Islet precursor cell (in vitro differentiated cells): ENCODE measurements at regions not wholly inside any gene's neighbourhood (a gene's known extent, or its start where the extent isn't known, plus 50 kb on each side); places are given as distances from the start of the nearest gene placed in this dataset.

ENCODE experiments used
- DNase-seq: peaks from one replicate; pipeline ENCODE4 v3.0.0-alpha.2; 2018

DNA sequence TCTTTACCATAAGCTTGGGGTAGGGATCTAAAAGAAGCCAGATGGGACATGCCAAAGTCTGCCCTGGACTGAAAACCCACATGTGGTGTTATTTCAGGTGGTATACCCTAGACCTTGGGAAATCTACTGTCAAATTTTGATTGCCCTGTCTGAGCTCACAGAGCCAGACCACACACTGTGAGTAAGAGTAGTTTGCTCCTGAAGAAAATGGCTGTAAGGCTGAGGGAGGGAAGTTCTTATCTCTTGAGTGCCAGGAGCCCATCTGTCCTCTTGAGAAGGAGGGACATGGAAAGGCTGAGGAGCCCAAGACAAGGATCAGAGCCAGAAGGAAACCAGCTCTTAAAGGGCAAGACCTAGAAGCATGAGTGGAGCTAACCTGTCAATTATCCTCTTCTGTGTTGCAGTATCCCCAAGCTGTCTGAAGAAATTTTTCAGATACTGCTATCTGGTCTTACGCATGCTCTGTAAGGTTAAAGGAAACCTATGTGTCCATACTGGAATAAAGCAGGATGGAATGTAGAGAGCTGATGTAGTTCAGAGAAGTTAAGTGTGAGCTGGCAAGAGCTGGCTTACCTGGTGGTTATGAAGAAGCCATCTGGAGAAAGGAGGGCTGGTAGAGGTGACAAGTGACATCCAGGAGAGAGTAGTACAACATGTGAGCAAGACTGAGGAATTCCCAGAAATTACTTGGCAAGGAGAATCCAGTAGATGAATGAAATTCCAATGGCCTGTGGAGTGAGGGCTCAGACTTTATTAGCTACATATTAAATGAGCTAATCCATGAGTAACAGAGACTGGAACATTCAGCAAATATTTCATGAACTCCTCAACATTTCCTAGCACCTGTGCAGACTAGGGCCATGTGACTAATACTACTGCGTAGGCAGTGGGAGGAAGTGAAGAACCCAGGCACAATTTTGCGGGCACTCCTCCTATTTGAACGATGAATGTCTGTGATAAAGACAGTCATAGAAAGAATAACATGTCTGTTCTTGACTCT, 389.1 kb upstream of the KIF2A start:
- no peak for DNase-seq

DNA sequence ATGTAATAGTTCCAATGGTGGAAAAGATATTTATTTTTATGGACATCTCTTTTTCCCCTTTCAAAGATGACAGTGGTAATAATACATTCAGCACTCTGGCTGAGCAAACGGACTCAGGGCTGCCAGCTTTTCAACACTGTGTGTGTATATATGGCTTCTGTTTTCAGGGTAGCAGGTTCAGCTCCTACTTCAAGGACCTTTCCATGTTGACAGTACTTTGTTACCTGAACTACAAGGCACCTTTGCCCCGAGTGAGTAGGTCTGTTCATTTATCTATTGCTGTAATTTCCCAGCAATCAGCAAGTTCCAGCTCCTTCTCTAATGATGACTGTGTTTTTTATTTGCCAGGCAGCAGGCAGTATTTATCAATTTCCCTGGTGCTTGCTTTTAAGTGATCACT, 387.4 kb upstream of the KIF2A start:
- DNase-seq: no peak

DNA sequence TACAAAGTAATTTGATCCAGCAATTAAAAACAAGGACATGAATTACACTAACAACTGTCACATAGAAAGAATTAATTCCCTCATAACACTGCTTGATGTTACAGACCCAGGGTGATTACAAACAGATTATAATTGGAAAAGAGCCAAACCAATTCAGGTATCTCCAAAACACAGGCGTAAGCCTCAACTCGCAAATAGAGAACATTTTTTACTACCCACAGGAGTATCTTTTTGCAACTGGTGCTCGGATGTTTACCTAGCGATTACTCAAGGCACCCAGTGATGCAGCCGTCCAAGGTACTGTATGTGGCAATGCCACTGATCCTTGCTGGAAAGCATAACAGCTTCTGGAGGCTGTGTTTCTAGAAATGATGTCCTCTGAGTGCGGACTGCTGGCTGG, 386.1 kb upstream of the KIF2A start:
- DNase-seq: no peak

DNA sequence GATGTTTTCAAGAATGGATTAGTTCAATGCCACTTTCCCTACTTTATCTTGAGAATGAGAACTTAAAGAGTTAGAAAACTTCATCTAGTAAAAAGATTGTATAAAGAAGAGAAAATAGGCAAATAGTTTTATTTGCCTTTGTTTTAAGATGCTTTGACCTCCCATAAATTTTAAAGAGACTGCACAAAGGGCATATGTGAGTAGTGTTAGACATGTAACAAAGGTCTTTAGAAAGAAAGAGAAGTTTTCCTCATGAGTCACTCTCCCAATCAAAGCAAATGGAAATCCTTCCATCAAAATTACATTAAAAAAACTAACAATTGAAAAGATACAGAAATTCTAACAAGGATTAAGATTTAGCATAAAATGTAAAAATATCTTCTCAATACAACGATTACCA, 381.8 kb upstream of the KIF2A start:
- no peak for DNase-seq

DNA sequence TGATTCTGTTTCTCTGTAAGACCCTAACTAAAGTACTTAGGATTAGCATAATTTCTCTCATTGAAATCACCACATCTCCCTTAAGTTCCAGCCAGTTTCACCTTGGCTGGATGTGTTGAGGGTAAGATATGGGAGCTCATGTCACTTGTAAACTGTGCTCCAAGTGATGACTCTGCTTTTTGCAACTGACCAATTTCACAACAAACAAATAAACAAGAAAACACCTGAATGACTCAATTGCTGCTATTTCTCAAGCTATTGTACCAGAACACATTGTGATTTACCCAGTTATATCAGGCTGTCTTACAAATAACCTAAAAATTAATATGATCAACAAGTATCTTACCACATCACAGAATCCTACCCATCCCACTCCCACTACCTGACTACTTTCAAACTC, 379.1 kb upstream of the KIF2A start:
- no peak for DNase-seq

DNA sequence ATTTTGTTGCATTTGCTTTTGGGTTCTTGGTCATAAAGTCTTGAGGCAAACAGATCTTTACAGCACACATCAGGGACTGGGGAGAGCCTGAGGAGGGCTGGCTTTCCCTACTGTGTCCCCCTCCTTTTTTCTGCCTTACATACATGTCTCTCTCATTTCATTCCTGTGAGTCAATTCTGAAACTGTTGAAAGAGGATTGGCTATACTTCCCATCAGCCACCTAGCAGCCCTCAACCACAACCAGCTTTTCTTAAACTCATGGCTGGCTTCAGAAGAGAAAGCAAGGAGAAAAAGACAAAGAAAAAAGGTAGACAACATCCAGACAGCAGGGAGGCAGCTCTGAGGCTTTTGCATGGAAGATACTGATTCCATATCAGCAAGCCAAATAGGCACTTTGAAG, 374.8 kb upstream of the KIF2A start:
- no peak for DNase-seq

DNA sequence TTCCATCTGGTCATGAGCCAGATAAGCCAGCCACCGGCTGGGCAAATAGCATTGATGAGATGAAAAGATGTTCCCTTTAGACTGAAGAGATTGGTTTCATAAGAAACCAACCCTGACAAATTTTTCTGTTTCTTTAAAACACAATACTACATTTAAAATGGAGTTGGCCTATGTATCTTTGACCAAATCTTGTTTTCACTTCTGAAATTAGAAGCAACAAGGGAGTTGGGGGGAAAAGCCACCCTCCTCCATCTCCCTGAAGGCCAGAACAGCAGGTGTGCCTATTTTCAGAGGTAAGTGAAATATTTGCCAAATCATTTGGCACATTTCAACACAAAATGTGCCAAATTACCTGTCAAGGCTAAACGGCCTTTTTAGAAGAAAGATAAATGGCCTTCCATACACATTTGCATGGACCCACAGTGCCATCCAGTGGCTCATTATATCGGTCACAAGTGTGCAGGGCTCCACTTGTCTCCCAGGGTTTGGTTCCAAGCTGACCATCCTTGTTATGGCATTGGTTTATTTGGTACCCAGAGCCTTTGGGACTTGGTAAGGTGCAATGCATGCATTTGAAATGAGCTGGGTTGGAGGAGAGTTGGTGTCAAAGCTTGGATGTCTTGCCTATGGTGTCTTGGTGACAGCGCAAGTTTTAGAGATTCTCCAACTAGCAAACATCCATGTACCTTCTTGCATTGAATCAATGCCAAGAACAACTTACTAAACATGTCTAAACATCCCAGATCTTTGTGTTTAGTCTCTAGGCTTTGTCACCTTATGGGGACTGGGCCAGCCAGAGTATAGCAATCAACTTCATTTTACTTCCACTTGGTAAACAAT, 372.0 kb upstream of the KIF2A start:
- DNase-seq: peak; percentile 70

DNA sequence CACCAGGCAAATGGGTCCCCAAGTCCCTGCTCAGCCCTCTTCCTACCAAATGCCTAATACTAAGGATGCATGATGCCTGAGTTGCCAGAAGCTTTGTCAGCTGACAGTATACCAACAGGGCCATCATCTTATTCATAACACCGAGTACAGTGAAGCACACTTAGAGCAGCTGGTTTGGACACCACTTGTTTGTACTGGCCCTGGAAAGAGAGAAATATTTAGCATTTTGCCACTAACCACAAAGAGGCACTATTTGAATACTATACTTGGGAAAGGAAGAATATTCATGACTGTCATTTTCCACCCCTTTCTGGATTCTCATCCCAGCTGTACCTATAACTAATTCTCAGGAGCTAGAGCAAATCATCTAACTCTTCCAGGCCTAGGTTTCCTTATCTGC, 364.4 kb upstream of the KIF2A start:
- DNase-seq: no peak

DNA sequence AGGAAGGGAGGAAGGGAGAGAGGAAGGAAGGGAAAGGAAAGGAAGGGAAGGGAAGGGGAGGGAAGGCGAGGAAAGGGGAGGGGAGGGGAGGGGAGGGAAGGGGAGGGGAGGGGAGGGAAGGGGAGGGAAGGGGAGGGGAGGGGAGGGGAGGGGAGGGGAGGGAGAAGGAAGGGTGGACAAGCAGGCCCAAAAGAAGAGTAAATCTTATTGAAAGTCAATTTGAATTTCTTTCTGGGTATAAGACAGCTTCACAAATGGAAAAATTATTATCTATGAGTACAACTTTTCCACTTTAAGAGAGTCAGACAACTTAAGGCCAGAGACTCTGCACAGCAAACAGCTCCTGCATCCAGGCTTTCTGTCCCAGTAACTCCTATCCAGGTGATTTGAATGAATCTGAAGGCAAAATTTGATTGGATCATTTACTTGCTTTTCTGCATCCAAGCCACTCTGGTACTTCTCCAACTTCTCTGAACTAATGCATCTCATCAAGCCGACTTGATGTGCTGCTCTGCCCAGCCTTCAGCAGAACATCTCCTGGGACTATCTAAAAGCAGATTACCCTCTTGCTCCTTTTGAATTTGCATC, 363.4 kb upstream of the KIF2A start:
- DNase-seq: no peak

DNA sequence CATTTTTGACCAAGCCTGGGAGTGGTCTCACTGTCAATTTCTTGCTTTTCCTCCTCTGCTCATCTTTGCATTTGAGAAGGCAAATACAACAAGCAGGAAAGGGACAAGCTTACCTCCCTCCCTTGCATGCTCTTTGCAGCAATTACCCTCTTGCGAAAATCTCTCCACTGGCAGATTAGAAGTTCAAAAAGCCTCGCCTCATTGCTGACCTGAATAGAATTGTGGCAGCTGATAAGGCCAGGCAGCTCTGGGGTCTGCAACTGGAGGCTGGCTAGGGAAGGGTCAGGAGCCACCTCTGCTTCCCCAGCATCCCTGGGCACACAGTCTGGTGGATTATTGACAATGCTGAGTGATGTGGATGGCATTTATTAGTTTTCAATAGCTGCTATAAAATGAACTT, 362.3 kb upstream of the KIF2A start:
- no peak for DNase-seq

DNA sequence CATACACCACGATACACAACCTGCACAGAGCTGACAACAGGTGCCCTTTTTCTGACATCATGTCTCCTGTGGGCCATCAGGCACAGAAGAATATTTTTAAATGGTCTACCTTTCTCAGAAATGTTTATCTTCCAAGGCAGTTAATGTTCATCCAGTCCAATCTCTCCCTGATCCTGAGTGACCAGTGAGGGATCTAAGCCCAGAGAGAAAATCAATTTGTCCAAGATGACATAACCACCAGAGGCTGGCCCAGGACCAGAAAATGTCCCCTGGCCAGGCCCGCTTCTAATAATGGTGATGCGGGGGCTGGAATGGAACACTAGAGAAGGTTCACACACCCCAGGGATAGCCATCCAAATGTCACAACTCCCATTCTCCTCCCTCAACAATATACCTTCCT, 357.9 kb upstream of the KIF2A start:
- DNase-seq: no peak

DNA sequence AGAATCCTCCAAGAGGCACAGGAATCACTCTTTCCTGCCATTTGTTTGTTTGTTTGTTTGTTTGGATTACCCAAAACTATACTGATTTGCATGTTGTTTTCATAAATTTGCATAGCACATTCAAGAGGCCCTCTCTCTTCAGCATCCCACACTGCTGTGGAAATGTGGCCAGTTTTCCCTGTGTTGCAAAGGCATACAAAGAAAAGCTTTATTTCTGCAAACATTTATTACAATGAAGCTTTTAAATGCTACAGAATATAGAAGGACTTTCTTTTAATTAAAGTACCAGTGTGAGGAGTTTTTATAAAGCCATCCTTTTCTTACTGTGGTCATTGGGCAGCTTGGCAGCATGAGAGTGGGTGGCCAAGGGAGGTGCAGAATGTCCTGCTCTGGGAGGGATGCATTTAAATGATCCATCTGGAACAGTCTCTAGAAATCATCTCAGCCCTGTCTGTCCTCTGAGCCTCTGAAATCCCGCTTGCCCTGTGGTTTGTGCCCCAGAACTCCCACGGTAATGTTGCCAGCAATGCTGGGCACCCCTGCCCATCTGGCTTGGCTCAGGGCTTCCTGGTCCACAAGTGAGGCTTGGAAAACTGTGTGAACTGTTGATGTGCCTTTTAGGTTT, 356.8 kb upstream of the KIF2A start:
- no peak for DNase-seq

DNA sequence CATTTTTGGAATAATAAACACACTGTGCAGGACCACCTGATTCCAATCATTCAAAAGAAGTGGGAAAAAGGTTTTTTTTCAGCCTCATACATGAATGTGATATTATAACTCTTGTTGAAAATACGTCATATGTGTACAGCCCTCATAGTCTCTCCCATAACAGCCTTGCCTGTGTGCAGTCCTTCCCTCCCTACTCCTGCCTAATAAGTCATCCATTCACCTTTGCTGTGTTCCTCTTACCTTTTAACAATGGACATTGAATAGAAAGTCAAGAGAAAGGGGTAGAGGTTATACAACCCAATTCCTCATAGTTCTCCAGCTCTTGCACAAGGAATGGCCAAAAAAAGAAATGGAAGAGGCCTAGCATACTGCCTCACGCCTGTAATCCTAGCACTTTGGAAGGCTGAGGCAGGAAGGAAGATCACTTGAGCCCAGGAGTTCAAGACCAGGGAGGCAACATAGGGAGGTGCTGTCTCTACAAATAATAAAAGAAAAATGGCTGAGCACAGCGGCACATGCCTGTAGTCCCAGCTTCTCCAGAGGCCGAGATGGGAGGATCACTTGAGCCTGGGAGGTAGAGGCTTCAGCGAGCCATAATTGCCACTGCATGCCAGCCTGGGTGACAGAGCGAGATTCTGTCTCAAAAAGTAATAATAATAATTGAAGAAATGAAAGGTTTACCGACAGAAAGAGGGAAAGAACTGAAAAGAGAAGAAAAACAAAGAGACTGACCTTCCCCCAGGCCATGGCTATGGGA, 356.1 kb upstream of the KIF2A start:
- no peak for DNase-seq

DNA sequence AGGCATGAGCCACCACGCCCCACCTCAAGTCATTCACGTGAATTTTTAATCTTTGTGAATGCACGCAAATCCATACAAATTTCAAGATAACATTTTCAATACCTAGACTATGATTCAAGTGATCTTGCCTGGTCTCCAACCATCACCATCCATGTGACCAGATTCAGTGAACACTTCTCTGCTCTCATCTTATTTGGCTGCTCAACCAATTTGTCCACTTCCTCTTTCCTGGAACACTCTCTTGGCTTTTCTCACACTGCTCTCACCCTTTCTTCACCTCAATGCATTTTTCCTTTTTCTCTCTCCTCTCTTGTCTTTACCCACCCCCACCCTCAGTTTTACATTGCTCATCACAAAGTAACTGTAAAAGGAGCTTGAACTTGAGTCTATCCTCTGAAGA, 354.7 kb upstream of the KIF2A start:
- DNase-seq: no peak

DNA sequence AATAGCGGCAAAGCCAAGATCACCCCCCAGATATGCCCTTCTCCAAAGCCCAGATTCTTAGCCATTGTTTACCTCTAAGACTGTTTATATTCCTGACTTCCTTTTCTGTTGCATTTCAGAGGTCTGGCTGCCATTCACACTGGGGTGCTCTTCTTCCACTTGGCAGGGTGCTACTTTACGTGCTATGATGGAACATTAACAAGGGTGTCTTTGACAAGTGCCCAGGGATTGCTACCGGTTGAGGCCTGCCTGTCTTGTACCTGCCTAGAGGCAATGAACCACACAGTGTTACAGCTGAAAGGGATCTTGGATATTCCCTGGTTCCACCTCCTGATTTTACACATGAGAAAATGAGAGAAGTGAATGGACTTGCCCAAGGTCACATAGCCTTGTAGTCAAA, 352.1 kb upstream of the KIF2A start:
- DNase-seq: no peak

DNA sequence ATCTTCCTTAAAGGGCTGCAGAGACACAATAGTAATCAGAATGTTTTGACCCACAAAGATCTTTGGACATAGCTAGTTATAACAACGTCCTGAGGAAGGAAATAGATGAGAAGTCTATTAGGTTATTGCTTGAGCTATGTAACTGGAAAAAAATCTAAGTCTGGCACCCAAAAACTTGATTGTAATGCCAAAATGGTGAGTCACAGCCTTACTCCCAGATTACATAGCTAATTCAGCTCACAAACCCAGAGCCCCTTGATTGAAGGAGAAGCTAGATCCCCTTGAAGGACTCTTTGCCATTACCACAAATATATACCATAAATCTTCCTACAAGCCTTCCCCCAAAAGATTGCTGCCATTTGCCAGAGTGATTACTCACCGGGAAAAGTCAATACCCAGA, 341.8 kb upstream of the KIF2A start:
- no peak for DNase-seq

DNA sequence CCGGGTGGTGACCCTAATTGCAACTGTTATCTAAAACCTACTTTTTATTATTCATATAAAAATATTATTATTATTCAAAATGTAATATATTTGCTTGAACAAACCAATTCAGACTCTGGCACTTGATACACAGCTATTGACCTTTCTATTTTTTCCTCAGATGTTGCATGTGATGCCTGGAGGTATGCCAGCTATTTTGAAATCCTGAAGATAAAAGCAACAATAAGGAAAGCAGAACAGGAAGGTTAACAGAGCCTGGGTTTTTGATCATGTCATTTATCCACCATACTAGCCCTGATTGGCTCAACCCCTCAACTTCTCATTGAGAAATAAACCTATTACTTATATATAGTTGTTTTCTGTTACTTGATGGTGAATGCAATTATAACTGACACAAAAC, 340.9 kb upstream of the KIF2A start:
- DNase-seq: no peak

DNA sequence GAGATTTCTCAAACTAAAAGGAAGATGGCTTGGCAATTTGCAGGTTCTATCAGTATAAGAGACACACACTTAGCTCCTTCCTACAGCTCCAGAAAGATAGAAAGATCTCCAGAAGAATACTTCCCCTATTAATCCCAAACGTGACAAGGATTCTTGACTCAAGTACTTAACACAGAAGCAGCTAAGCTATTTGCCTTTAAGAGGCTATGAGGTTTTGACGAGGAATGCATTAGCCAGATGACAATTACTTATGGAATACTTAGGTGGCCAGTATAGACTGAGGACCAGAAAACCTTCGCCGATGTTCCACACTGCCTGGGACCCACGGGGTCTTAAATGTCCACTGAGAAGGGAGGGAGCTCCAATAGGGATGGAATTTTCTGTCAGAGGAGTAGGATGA, 340.5 kb upstream of the KIF2A start:
- no peak for DNase-seq

DNA sequence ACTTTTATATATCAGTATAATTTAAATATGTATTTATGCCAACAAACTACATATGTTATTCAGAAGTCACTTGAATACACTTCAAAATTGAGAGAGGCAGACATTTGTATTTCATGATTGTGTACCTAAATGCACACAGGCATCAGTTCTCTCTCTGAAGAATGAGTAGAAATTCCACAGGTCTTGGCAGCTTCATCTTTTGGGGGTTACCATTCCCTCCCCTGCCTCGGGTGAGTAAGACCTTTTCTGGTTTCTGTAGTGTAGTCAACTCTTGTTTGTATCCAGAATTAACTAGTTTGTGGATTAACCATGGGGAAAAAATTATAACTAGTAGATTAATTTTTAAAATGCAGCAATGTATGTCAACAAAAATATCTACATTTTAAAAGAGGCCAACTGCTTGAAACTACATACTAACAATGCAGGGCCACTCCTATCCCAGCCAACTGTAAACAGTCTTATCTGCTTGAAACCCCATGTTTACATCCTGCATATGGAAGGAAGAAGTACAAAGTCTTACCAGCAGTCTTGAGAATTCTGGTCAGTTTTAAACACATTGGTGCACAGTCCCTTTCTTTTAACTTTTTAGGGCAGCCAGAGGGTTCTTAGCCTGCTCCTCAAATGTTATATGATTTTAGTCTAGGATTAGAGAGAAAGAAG, 339.6 kb upstream of the KIF2A start:
- DNase-seq: no peak

DNA sequence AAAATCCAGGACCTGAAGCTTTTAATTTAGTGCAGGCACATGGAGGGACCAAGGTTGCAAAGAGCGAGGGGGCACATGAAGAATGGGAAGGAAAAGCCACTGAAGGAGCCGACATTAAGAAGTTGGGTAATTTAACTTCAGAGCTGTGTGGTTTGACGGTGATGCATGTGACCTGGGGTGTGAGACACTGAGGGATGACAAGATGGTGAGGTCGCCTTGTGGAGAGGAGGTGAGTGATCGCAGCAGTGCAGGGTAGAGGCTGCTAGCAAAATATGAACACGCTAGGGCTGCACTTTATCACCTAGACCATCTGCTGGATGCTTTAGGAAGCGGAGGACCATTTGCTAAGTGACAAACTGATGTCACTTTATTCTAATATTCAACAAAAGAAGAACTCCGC, 339.0 kb upstream of the KIF2A start:
- peak; percentile 68 for DNase-seq

DNA sequence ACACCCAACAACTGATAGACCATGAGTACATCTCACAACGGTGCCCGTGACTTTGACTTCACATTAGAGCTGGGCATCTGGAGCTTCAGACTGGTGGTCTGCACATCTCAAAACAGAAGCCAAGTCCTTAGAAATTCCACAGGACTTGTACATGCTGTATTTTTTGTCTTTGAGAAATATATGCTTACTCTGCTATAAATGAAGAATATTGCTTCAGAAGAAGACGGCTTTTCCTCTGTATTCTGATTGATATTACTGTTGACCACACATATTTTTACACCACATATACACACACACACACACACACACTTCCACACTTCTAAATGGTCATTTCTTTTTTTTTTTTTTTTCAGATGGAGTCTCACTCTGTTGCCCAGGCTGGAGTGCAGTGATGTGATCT, 338.3 kb upstream of the KIF2A start:
- DNase-seq: no peak

DNA sequence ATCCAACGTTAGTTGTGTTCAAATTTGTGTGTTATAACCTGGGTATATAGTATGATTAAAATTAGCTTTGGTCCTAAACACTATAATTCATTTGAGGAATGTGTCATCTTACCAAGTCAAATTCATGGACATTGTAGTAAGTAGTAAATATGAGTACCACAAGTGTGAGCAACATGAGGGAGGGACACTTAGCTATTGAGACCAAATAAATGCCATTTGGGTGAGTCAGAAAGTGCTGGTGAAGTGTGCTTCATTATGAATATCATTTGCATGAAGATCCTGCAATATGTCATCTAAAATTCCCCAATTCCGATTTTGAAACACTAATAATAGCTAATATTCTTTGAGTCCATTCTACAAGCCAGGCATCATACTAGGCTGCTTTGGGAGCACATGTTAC, 336.7 kb upstream of the KIF2A start:
- DNase-seq: no peak
